Panc1 (cell line): ENCODE measurements at regions not wholly inside any gene's neighbourhood (a gene's known extent, or its start where the extent isn't known, plus 50 kb on each side); places are given as distances from the start of the nearest gene placed in this dataset.

ENCODE experiments used
- ATAC-seq: fragments of 200-7000 bp; cut with Tn5 transposase; 2 replicates; pipeline ENCODE4 v1.9.1; 2020; ENCODE audit warnings: mild to moderate bottlenecking, moderate library complexity
- BruUV-seq: library from RNA; stranded (reverse); fragments of 400-500 nt; replicated peaks from 2 replicates; lab custom pipeline; 2021; lab: Mats Ljungman, UMichigan
- CTCF ChIA-PET: fragments of 300-600 bp; sonication (Branson Sonifier 250); formaldehyde crosslinking; loops from one replicate; lab custom pipeline; 2022; ENCODE audit warnings: antibody characterized with exemption; lab: Charles Lee
- POLR2A ChIA-PET: fragments of 300-600 bp; sonication (Branson Sonifier 250); formaldehyde crosslinking; loops from one replicate; lab custom pipeline; 2022; ENCODE audit warnings: antibody characterized with exemption; lab: Charles Lee
- DNase-seq: peaks from one replicate; pipeline ENCODE4 v3.0.0-alpha.2; 2010; ENCODE audit warnings: low read depth, low spot score
- H3K27ac ChIP-seq: 2 replicates; pipeline ENCODE4 v1.5.1; 2011; ENCODE audit warnings: mild to moderate bottlenecking, low read length, inconsistent platforms
- H3K27me3 ChIP-seq: fragments of 200-500 bp; sonication (Bioruptor generic); 2 replicates; pipeline ENCODE4 v1.6.0; 2014; ENCODE audit warnings: low read length, inconsistent platforms; ENCODE audit not compliant: control insufficient read depth, insufficient read depth
- H3K36me3 ChIP-seq: fragments of 200-500 bp; sonication (Bioruptor generic); 2 replicates; pipeline ENCODE4 v1.5.1; 2014; ENCODE audit warnings: inconsistent platforms, mild to moderate bottlenecking, low read length, moderate library complexity; ENCODE audit not compliant: control insufficient read depth, insufficient read depth
- H3K4me1 ChIP-seq: 2 replicates; pipeline ENCODE4 v1.5.1; 2011; ENCODE audit warnings: inconsistent platforms, mild to moderate bottlenecking, low read length, moderate library complexity; ENCODE audit not compliant: control insufficient read depth, insufficient read depth
- H3K4me3 ChIP-seq, 2 experiments: 2 replicates each; pipeline ENCODE4 v1.5.1; 2011 to 2012; ENCODE audit warnings: low read depth in 2 of 2, low read length in 2 of 2, mild to moderate bottlenecking in 2 of 2, inconsistent platforms in 1 of 2, moderate library complexity in 1 of 2
- H3K9me3 ChIP-seq: fragments of 200-500 bp; sonication (Bioruptor generic); 2 replicates; pipeline ENCODE4 v1.5.1; 2014; ENCODE audit warnings: low read depth, mild to moderate bottlenecking, inconsistent platforms, low read length, moderate library complexity; ENCODE audit not compliant: control insufficient read depth, insufficient read depth
- CTCF ChIP-seq: fragments of 450-650 bp; IDR thresholded peaks from 2 replicates; pipeline ENCODE4 v1.5.1; 2017; ENCODE audit warnings: mild to moderate bottlenecking
- POLR2AphosphoS5 ChIP-seq: IDR thresholded peaks from 2 replicates; pipeline ENCODE4 v1.6.1; 2012; ENCODE audit warnings: mild to moderate bottlenecking, low read depth, low read length, moderate library complexity
- REST ChIP-seq, 2 experiments: IDR thresholded peaks; 2 replicates each; pipeline ENCODE4 v1.6.1; 2011 to 2012; ENCODE audit warnings: low read depth in 2 of 2, control low read depth in 1 of 2, low read length in 1 of 2, mild to moderate bottlenecking in 1 of 2, moderate library complexity in 1 of 2; ENCODE audit not compliant: insufficient read depth in 1 of 2
- SIN3A ChIP-seq: IDR thresholded peaks from 2 replicates; pipeline ENCODE4 v1.6.1; 2012; ENCODE audit warnings: low read depth, mild to moderate bottlenecking, low read length, moderate library complexity, borderline replicate concordance; ENCODE audit not compliant: insufficient read depth
- TCF7L2 ChIP-seq: IDR thresholded peaks from 2 replicates; pipeline ENCODE4 v1.6.1; 2011; ENCODE audit warnings: mild to moderate bottlenecking, low read depth, low read length, inconsistent platforms
- in situ Hi-C: cut with HindIII; loops from 2 replicates; pipeline ENCODE4 v1.10.0; 2016; ENCODE audit warnings: low sequenced_read_pairs, low pct_unique_long_range_greater_than_20kb
- intact Hi-C: fragments of 100-400 bp; cut with micrococcal nuclease; formaldehyde crosslinking; loops from one replicate; pipeline ENCODE4 v1.10.0; 2022; ENCODE audit not compliant: unreplicated experiment

GRCh38 chr14:98280436-98280835 is 991.6 kb downstream of the BCL11B start:
- no TSS peak for BruUV-seq
- H3K4me1 ChIP-seq = no peaks in the 10 kb centered on the region
- TF ChIP-seq CTCF (no peak), POLR2AphosphoS5 (no peak), REST (IDR thresholded peaks at IDR 0.05; ENCODE audit: insufficient read depth in 1 of 2, low read depth in 2 of 2, low read length in 1 of 2) (no peak), TCF7L2 (no peak), SIN3A (no peak)
- H3K36me3 ChIP-seq = no peaks in the 10 kb centered on the region
- no peaks in the 10 kb centered on the region for H3K9me3 ChIP-seq
- no peak overlapping the region for H3K27ac ChIP-seq
- intact Hi-C loops = no loop called here
- H3K27me3 ChIP-seq = no peaks in the 10 kb centered on the region; the same call in 1 of the 2 replicates
- no peak for ATAC-seq
- CTCF ChIA-PET = no interaction called here
- no peak for DNase-seq
- H3K4me3 ChIP-seq = no peak overlapping the region
- in situ Hi-C loops = no loop called here
- POLR2A ChIA-PET = no interaction called here

GRCh38 chr14:98288825-98289224 is 983.2 kb downstream of the BCL11B start:
- in situ Hi-C loops = no loop called here
- POLR2A ChIA-PET = no interaction called here
- intact Hi-C loops = no loop called here

More at GRCh38 chr14:98288825-98289224, 983.2 kb downstream of the BCL11B start:
- Histone ChIP-seq H3K27ac (no peak overlapping the region), H3K9me3 (no peaks in the 10 kb centered on the region), H3K4me1 (no peaks in the 10 kb centered on the region), H3K36me3 (no peaks in the 10 kb centered on the region), H3K27me3 (no peaks in the 10 kb centered on the region), H3K4me3 (no peak overlapping the region)
- no peak for TF ChIP-seq CTCF
- no peak for TF ChIP-seq POLR2AphosphoS5
- TF ChIP-seq REST (IDR thresholded peaks at IDR 0.05; ENCODE audit: insufficient read depth in 1 of 2, low read depth in 2 of 2, low read length in 1 of 2) = no peak
- no peak for TF ChIP-seq TCF7L2
- no peak for TF ChIP-seq SIN3A
- no peak for DNase-seq
- CTCF ChIA-PET = no interaction called here
- no TSS peak for BruUV-seq
- no peak for ATAC-seq
